Esophagus squamous epithelium (tissue), 5 donors: ENCODE measurements at regions not wholly inside any gene's neighbourhood (a gene's known extent, or its start where the extent isn't known, plus 50 kb on each side); places are given as distances from the start of the nearest gene placed in this dataset.

Experiments
- DNase-seq: peaks from one replicate; lab custom pipeline; 2025; lab: John Stamatoyannopoulos, UW
- H3K27ac ChIP-seq, 4 donors: fragments of 200-600 bp; sonication (generic); one replicate each; pipeline ENCODE4 v1.5.1; 2016 to 2019; ENCODE audit warnings: mild to moderate bottlenecking in 1 of 4
- H3K27me3 ChIP-seq, 4 donors: fragments of 200-600 bp; sonication (generic); 1 replicate in 3 of 4; 2 replicates in 1 of 4; pipeline versions ENCODE4 v1.5.1 to v1.6.0; 2017 to 2021; ENCODE audit warnings: antibody characterized with exemption in 1 of 4
- H3K36me3 ChIP-seq, 3 donors: fragments of 200-600 bp; sonication (generic); one replicate each; pipeline ENCODE4 v1.5.1; 2016 to 2019
- H3K4me1 ChIP-seq, 3 donors: fragments of 200-600 bp; sonication (generic); one replicate each; pipeline ENCODE4 v1.5.1; 2017 to 2019
- H3K4me3 ChIP-seq, 4 donors: fragments of 200-600 bp; sonication (generic); 1 replicate in 3 of 4; 2 replicates in 1 of 4; pipeline ENCODE4 v1.5.1; 2016 to 2019; ENCODE audit warnings: mild to moderate bottlenecking in 2 of 4, moderate library complexity in 1 of 4
- H3K9me3 ChIP-seq, 3 donors: fragments of 200-600 bp; sonication (generic); one replicate each; pipeline ENCODE4 v1.5.1; 2016 to 2019
- POLR2A ChIP-seq, 4 donors: fragments of 450-650 bp; IDR thresholded peaks; one replicate each; pipeline ENCODE4 v1.6.1; 2017; ENCODE audit warnings: antibody characterized with exemption in 4 of 4, mild to moderate bottlenecking in 4 of 4, moderate library complexity in 3 of 4
- WGBS, 2 donors: methylation state at CpG; one replicate each; pipeline ENCODE4 v1.1.5; 2018; 5-methylcytosine and 5-hydroxymethylcytosine counted together
- intact Hi-C: fragments of 100-400 bp; cut with DNase I; formaldehyde crosslinking; loops from one replicate; pipeline ENCODE4 v1.15.0; 2022
- TF ChIP-seq, protein P1 (sequence below), 6 experiments: fragments of 450-650 bp in 4 of 6; fragments of 200-600 bp in 2 of 6; sonication (generic) in 2 of 6; IDR thresholded peaks; one replicate each; pipeline ENCODE4 v1.5.1; 2016 to 2019; ENCODE audit warnings: antibody characterized with exemption in 6 of 6, mild to moderate bottlenecking in 4 of 6, moderate library complexity in 4 of 6
- donor health status: DM: yes; HTN: yes; CAD: no.

DNA sequence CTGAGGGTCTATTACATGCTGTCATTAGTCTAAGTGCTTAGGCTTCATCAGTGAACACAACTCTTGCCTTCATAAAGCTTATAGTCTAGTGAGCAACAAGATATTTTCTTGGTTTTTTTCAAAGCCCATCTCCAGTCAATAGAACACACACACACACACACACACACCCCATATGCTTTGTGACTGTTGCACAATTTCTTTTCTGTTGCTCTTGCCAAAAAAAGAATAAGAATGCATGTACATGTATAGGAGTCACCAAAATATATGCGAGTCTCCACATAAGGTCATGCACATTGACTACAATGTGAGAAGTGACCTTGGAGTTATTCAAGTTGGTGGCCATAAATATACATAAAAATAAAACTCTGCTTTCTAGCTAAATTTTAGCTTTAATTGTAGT lies 351.5 kb upstream of the TLE4 start:
- Histone ChIP-seq H3K27me3 (no peaks in the 10 kb centered on the region), H3K36me3 (no peaks in the 10 kb centered on the region), H3K4me1 (peaks cover 4 to 51% (median 8%) of the 10 kb centered on the region in 3 donors), H3K9me3 (no peaks in the 10 kb centered on the region), H3K27ac (no peak overlapping the region), H3K4me3 (no peak overlapping the region)
- intact Hi-C loops: no loop called here
- DNase-seq: no peak
- 59 to 68% methylated on average over 1 of the region's 1 CpG for WGBS, 2 donors
- no peak for TF ChIP-seq POLR2A (IDR thresholded peaks at IDR 0.05)
- TF ChIP-seq, protein P1, sequence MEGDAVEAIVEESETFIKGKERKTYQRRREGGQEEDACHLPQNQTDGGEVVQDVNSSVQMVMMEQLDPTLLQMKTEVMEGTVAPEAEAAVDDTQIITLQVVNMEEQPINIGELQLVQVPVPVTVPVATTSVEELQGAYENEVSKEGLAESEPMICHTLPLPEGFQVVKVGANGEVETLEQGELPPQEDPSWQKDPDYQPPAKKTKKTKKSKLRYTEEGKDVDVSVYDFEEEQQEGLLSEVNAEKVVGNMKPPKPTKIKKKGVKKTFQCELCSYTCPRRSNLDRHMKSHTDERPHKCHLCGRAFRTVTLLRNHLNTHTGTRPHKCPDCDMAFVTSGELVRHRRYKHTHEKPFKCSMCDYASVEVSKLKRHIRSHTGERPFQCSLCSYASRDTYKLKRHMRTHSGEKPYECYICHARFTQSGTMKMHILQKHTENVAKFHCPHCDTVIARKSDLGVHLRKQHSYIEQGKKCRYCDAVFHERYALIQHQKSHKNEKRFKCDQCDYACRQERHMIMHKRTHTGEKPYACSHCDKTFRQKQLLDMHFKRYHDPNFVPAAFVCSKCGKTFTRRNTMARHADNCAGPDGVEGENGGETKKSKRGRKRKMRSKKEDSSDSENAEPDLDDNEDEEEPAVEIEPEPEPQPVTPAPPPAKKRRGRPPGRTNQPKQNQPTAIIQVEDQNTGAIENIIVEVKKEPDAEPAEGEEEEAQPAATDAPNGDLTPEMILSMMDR (IDR thresholded peaks at IDR 0.05): no peak

DNA sequence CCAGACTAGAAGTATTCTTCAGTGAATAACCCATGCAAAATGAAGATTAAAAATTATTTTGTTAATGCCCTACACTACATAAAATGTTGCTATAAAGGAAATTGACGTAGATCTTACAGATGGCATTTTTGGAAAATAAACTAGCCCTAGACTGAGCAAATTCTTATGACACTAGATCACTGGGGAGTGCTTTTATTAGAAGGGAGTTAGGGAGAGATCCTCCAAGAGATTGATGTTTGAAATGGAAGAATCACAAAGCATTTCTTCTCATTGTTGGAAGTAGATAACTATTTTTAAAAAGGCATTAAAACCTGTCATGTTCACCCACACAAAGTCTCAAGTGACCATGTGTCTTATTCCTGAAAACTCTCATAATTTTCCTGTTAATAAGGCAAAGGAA lies 351.1 kb upstream of the TLE4 start:
- H3K27ac ChIP-seq: no peak overlapping the region
- no peak for DNase-seq
- H3K9me3 ChIP-seq: no peaks in the 10 kb centered on the region
- TF ChIP-seq, protein P1 (IDR thresholded peaks at IDR 0.05): no peak
- TF ChIP-seq POLR2A (IDR thresholded peaks at IDR 0.05): no peak
- H3K27me3 ChIP-seq: no peaks in the 10 kb centered on the region
- H3K4me3 ChIP-seq: no peak overlapping the region
- intact Hi-C loops: no loop called here
- no peaks in the 10 kb centered on the region for H3K36me3 ChIP-seq
- H3K4me1 ChIP-seq: peaks cover 4 to 52% (median 8%) of the 10 kb centered on the region in 3 donors
- WGBS, 2 donors: 50 to 53% methylated on average over 1 of the region's 1 CpG

DNA sequence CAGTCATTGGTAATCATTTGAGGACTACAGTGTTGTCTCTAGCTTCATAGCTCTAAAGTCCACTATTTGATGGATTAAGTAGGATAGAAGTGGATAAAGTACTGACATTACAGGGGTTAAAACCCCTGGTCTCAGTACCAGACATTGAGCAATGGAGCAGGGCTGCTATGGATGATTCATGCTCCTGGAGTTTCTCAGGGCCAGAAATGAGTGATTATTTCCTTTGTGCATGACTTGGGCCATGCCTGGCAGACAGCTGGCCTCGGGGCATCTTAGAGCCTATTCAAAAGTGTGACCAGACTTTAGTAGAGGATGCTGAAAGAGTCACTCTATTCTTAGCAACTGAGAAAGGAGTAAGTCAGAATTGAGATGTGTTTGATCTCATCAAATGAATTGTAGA lies 350.7 kb upstream of the TLE4 start:
- TF ChIP-seq, protein P1 (IDR thresholded peaks at IDR 0.05): no peak
- TF ChIP-seq POLR2A (IDR thresholded peaks at IDR 0.05): no peak
- intact Hi-C loops: no loop called here
- H3K4me1 ChIP-seq: peaks cover 4 to 52% (median 8%) of the 10 kb centered on the region in 3 donors
- H3K27ac ChIP-seq: no peak overlapping the region
- DNase-seq: no peak
- H3K4me3 ChIP-seq: no peak overlapping the region
- no peaks in the 10 kb centered on the region for H3K27me3 ChIP-seq
- no peaks in the 10 kb centered on the region for H3K9me3 ChIP-seq
- no peaks in the 10 kb centered on the region for H3K36me3 ChIP-seq
- 0 to 20% methylated on average over 1 of the region's 1 CpG for WGBS, 2 donors

DNA sequence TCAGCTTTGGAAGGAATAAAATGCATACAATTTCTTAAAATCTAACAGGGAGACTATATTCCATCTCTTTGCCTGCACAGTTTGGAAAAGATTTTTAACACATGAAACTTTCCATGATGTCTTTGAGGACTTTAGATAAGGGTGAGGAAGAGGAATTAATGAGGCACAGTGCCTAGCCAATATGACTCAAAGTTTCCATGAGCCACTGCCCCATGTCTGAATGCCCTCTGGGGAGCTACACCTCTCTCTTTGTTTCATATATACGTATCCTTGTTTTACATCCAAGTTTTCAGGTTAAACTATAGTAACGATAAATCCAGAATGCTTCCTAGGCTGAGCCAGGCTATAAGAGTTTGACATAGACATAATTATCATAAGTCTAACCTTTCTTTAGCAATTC lies 349.3 kb upstream of the TLE4 start:
- TF ChIP-seq, protein P1 (IDR thresholded peaks at IDR 0.05): no peak
- 28 to 54% methylated on average over 2 of the region's 2 CpGs for WGBS, 2 donors
- H3K27me3 ChIP-seq: no peaks in the 10 kb centered on the region
- intact Hi-C loops: no loop called here
- H3K4me3 ChIP-seq: no peak overlapping the region
- DNase-seq: no peak
- no peaks in the 10 kb centered on the region for H3K9me3 ChIP-seq
- peak overlapping the region in 2 of 4 donors; percentile 14 to 30 for H3K27ac ChIP-seq
- peaks cover 0 to 48% (median 8%) of the 10 kb centered on the region in 3 donors for H3K4me1 ChIP-seq
- no peaks in the 10 kb centered on the region for H3K36me3 ChIP-seq

DNA sequence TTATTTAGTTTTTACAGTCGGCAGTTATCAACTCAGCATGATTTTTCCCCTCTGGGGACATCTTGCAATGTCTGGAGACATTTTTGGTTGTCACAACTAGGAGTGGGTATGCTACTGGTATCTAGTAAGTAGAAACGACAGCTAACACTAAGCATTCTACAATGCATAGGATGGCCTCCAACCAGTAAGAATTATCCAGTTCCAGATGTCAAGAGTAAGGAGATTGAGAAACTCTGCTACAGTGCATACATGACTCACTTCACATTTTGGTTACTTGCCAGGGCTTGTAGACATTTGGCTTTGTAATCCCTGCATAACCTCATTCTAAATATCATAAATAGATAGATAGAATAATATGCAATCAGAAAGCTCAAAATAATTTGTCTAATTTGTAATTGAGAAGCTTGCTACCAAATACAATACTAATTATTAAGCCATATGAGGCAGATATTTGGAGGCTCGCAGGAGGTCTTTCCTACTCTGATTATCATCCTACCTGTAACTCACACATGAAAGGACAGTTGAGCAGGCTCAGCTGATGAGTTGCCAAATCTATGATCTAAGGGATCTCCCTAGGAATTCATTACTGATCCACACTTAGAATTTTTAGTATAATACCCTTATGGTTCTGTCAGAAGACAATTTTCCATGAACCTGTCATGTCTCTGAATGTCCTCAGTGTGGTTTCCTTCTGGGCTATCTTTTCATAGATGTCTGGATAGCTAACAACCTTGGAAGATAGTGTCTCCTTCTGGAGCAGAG lies 346.9 kb upstream of the TLE4 start:
- TF ChIP-seq POLR2A (IDR thresholded peaks at IDR 0.05): no peak
- TF ChIP-seq, protein P1 (IDR thresholded peaks at IDR 0.05): no peak
- intact Hi-C loops: no loop called here
- WGBS, 2 donors: 57 to 66% methylated on average over 3 of the region's 3 CpGs
- no peak for DNase-seq
- Histone ChIP-seq H3K4me3 (no peak overlapping the region), H3K27me3 (no peaks in the 10 kb centered on the region), H3K9me3 (no peaks in the 10 kb centered on the region), H3K4me1 (peaks cover 0 to 48% (median 8%) of the 10 kb centered on the region in 3 donors), H3K27ac (no peak overlapping the region), H3K36me3 (no peaks in the 10 kb centered on the region)
